Epithelial cell of proximal tubule (primary cell): ENCODE measurements at regions not wholly inside any gene's neighbourhood (a gene's known extent, or its start where the extent isn't known, plus 50 kb on each side); places are given as distances from the start of the nearest gene placed in this dataset.

ENCODE experiments used
- DNase-seq: peaks from one replicate; pipeline ENCODE4 v3.0.0-alpha.2; 2011; ENCODE audit warnings: low read depth
- H3K4me3 ChIP-seq: 2 replicates; pipeline ENCODE4 v1.5.1; 2011; ENCODE audit warnings: low read depth, mild to moderate bottlenecking, low read length
- TF ChIP-seq, protein P1 (sequence below): conservative IDR thresholded peaks from 2 replicates; pipeline ENCODE4 v1.5.1; 2012; ENCODE audit warnings: low read depth, mild to moderate bottlenecking, low read length

DNA sequence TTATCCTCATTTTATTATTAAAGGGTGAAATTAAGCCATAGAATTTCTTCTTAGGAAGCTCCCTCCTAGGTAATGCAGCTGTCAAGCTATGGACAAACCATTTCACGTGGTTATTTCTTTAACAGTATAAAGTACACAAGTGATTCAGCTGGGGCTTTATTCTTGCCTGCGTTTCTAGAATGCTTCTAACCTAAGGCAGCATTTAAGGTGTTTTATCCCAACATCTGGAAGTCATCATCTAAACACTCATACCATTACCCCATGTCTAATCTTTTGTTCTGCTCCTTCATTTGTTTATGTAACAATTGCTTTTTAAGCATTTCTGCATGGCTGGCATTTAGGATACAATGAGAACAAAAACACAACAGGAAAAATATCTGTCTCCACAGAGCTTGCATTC, 829.2 kb upstream of the ADAMTS5 start:
- TF ChIP-seq, protein P1, sequence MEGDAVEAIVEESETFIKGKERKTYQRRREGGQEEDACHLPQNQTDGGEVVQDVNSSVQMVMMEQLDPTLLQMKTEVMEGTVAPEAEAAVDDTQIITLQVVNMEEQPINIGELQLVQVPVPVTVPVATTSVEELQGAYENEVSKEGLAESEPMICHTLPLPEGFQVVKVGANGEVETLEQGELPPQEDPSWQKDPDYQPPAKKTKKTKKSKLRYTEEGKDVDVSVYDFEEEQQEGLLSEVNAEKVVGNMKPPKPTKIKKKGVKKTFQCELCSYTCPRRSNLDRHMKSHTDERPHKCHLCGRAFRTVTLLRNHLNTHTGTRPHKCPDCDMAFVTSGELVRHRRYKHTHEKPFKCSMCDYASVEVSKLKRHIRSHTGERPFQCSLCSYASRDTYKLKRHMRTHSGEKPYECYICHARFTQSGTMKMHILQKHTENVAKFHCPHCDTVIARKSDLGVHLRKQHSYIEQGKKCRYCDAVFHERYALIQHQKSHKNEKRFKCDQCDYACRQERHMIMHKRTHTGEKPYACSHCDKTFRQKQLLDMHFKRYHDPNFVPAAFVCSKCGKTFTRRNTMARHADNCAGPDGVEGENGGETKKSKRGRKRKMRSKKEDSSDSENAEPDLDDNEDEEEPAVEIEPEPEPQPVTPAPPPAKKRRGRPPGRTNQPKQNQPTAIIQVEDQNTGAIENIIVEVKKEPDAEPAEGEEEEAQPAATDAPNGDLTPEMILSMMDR: no peak
- DNase-seq: no peak
- H3K4me3 ChIP-seq: no peak overlapping the region

DNA sequence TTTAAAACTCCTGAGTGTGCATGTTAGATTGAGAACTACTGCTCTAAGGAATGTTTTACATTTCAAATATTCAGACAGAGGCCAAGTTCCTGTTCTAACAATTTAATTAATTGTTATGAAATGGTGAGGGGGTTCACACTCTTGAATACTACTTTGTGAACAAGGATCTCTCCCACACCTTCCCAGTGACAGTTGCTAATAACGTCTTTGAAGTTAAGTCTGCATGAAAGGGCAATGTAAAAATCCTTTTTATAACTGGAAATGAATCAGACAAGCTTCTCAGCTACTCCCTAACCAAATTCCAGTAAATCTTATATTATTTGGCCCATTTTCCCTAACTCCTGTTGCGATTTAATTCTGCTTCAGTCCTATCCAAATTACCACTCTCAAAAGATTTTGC, 828.5 kb upstream of the ADAMTS5 start:
- TF ChIP-seq, protein P1: no peak
- no peak overlapping the region for H3K4me3 ChIP-seq
- no peak for DNase-seq

DNA sequence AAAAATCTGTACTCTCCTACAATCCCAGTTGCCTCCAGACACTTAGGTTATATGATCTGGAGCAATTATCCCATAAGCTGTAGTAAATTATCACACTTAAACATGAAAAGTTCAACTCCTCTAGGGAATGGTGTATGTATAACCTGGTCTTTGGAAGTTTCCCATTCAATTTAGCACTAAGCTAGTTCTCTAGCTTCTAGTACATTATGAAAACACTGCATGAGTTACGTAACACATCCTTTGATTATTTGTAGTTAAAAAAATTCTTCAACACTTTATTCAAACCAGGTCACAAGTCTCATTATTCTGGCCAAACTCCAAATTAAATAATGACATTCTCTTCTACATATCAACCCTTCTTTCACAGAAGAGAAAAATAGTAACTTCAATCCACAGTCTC, 827.0 kb upstream of the ADAMTS5 start:
- TF ChIP-seq, protein P1: no peak
- H3K4me3 ChIP-seq: no peak overlapping the region
- DNase-seq: no peak

DNA sequence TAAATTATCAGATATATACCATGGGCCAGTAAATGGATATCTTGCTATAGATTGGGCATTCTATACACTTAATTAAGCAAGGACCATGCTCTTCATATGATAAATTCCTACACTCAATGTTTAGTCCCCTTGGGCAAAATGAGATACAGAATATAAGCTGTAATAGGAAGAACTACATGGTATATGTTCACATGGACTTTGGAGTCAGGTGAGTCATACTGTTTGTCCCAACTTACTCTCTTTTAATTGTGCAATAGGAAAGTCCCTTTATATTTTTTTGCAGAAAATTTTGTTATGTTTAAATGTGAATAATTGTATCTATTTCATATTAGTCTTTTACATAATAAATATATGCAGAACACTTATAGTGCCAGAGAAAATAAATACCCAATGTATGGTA, 820.2 kb upstream of the ADAMTS5 start:
- DNase-seq: no peak
- no peak overlapping the region for H3K4me3 ChIP-seq
- TF ChIP-seq, protein P1: no peak

DNA sequence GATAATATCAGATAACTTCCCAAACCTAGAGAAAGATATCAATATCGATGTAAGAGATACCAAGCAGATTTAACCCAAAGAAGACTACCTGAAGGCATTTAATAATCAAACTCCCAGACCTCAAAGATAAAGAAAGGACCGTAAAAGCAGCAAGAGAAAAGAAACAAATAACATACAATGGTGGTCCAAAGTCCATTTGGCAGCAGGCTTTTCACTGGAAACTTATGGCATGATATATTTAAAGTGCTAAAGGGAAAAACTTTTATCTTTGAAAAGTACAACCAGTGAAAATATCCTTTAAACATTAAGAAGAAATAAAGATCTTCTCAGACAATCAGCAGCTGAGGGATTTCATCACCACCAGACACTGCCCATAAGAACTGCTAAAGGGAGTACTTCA, 812.7 kb upstream of the ADAMTS5 start:
- TF ChIP-seq, protein P1: no peak
- H3K4me3 ChIP-seq: no peak overlapping the region
- DNase-seq: no peak

DNA sequence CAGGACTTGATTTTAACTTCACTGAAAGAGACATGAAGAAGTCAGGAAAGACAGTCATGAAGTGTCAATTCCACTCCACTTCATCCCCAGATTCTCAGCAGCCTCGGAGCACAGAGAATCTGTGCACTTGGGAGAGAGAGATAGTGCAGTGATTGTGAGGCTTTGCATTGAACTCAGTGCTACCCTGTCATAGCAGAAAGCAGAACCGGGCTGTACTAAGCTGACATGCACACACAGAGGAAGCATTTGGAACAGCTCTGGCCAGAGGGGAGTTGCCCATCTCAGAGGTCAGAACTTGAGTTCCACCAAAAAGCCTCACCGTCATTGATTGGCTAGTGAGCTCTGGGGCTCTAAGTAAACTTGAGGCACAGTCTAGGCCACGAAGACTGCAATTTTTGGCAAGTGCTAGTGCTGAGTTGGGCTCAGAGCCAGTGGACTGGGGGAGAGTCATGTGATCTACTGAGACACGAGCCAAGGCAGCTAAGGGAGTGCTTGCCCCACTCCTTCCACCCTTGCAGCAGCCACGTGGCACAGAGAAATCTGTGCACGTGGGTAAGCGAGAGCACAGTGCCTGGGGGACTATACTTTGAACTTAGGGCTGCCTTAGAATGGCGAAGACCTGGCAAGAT, 810.2 kb upstream of the ADAMTS5 start:
- TF ChIP-seq, protein P1: no peak
- DNase-seq: no peak
- H3K4me3 ChIP-seq: no peak overlapping the region

DNA sequence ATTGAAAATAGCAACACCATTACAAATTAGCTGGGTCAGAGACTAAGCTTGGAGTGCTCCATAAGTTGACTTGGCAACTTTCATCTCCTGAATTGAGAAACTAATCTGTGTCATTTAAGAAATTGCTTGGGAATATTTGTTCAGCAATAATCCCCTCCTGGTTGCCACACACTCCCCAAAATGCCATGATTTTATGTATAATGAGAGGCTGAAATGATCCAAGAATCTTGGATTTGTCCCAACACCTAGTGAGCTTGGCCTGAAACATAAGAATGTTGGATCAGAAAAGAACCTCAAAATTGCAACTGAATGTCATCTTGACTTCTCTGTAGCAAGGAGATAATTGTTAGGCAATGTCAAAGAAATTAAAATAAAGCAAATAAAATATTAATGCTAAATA, 805.9 kb upstream of the ADAMTS5 start:
- DNase-seq: no peak
- H3K4me3 ChIP-seq: no peak overlapping the region
- TF ChIP-seq, protein P1: no peak
